B cell (primary cell): ENCODE measurements at regions not wholly inside any gene's neighbourhood (a gene's known extent, or its start where the extent isn't known, plus 50 kb on each side); places are given as distances from the start of the nearest gene placed in this dataset.

ENCODE experiments used
- ATAC-seq: fragments of 200-7000 bp; cut with Tn5 transposase; one replicate; pipeline ENCODE4 v1.10.0; 2021; ENCODE audit warnings: low read depth, mild to moderate bottlenecking, moderate number of reproducible peaks, moderate library complexity
- CTCF ChIA-PET: fragments of 350-600 bp; sonication (Branson Sonifier 250); formaldehyde crosslinking; loops from one replicate; lab custom pipeline; 2021; ENCODE audit warnings: antibody characterized with exemption, inconsistent platforms; lab: Charles Lee
- POLR2A ChIA-PET: fragments of 350-600 bp; sonication (Branson Sonifier 250); formaldehyde crosslinking; loops from one replicate; lab custom pipeline; 2021; ENCODE audit warnings: antibody characterized with exemption; lab: Charles Lee
- DNase-seq: peaks from one replicate; pipeline ENCODE4 v3.0.0; 2013
- H2AFZ ChIP-seq: 2 replicates; pipeline ENCODE4 v1.6.1; 2012; ENCODE audit warnings: mild to moderate bottlenecking, low read depth, low read length; ENCODE audit not compliant: insufficient read depth, poor library complexity, severe bottlenecking
- H3K27ac ChIP-seq, 2 donors: 1 replicate in 1 of 2; 2 replicates in 1 of 2; pipeline ENCODE4 v1.5.1; 2012 to 2013; ENCODE audit warnings: low read length in 2 of 2, mild to moderate bottlenecking in 2 of 2, moderate library complexity in 1 of 2
- H3K27me3 ChIP-seq, 4 experiments: fragments of 200-600 bp in 1 of 4; sonication (generic) in 1 of 4; replicated peaks in 1 of 4; 1 replicate in 2 of 4; 2 replicates in 2 of 4; pipeline versions ENCODE4 v1.6.1 to v1.7.0; 2013 to 2016; ENCODE audit warnings: low read length in 3 of 4, mild to moderate bottlenecking in 2 of 4, mixed read lengths in 1 of 4, moderate library complexity in 1 of 4; ENCODE audit not compliant: insufficient read depth in 4 of 4, control insufficient read depth in 3 of 4; ENCODE audit errors: control extremely low read depth in 1 of 4
- H3K36me3 ChIP-seq, 2 experiments: replicated peaks in 1 of 2; 1 replicate in 1 of 2; 2 replicates in 1 of 2; pipeline versions ENCODE4 v1.6.1 to v1.7.1; 2013; ENCODE audit warnings: low read length in 1 of 2; ENCODE audit not compliant: insufficient read depth in 2 of 2, control insufficient read depth in 1 of 2; ENCODE audit errors: control extremely low read depth in 1 of 2, extremely low read depth in 1 of 2
- H3K4me1 ChIP-seq, 2 donors: fragments of 200-600 bp in 1 of 2; sonication (generic) in 1 of 2; 1 replicate in 1 of 2; 2 replicates in 1 of 2; pipeline versions ENCODE4 v1.5.1 to v1.6.1; 2013 to 2017; ENCODE audit warnings: low read length in 2 of 2; ENCODE audit not compliant: control insufficient read depth in 2 of 2, insufficient read depth in 2 of 2
- H3K4me2 ChIP-seq: replicated peaks from 2 replicates; pipeline ENCODE3; 2012; ENCODE audit warnings: mild to moderate bottlenecking, low read depth, low read length; ENCODE audit not compliant: poor library complexity, severe bottlenecking
- H3K4me3 ChIP-seq, 5 experiments: fragments of 200-600 bp in 1 of 5; sonication (generic) in 1 of 5; 1 replicate in 3 of 5; 2 replicates in 2 of 5; pipeline versions ENCODE4 v1.5.1 to v1.7.0; 2011 to 2016; ENCODE audit warnings: low read length in 4 of 5, mild to moderate bottlenecking in 4 of 5, low read depth in 2 of 5, control low read depth in 1 of 5, moderate library complexity in 1 of 5; ENCODE audit not compliant: insufficient read depth in 1 of 5; ENCODE audit errors: control extremely low read depth in 1 of 5, extremely low read depth in 1 of 5
- H3K79me2 ChIP-seq: fragments of 200-600 bp; sonication (generic); one replicate; pipeline ENCODE4 v1.6.0; 2016; ENCODE audit warnings: low read length; ENCODE audit not compliant: control insufficient read depth, insufficient read depth
- H3K9ac ChIP-seq: fragments of 200-600 bp; sonication (generic); 2 replicates; pipeline ENCODE4 v1.6.1; 2017; ENCODE audit warnings: mild to moderate bottlenecking, low read length, moderate library complexity
- H3K9me3 ChIP-seq, 3 donors: one replicate each; pipeline versions ENCODE4 v1.6.1 to v1.7.1; 2013; ENCODE audit warnings: low read length in 2 of 3; ENCODE audit not compliant: control insufficient read depth in 2 of 3, insufficient read depth in 1 of 3; ENCODE audit errors: control extremely low read depth in 1 of 3
- H4K20me1 ChIP-seq: 2 replicates; pipeline ENCODE4 v1.6.0; 2012; ENCODE audit warnings: mild to moderate bottlenecking, low read length; ENCODE audit not compliant: insufficient read depth, control insufficient read depth, poor library complexity, severe bottlenecking
- H3K27ac Mint-ChIP-seq: one replicate; pipeline ENCODE4 v1.8.0; 2021; ENCODE audit warnings: mixed read lengths
- H3K27me3 Mint-ChIP-seq: one replicate; pipeline ENCODE4 v1.8.0; 2021; ENCODE audit warnings: mixed read lengths
- H3K4me1 Mint-ChIP-seq: one replicate; pipeline ENCODE4 v1.8.0; 2021; ENCODE audit warnings: mixed read lengths
- H3K4me3 Mint-ChIP-seq: one replicate; pipeline ENCODE4 v1.8.0; 2021; ENCODE audit warnings: mixed read lengths
- H3K9me3 Mint-ChIP-seq: one replicate; pipeline ENCODE4 v1.8.0; 2022; ENCODE audit warnings: mixed read lengths; ENCODE audit not compliant: insufficient read depth
- EZH2 ChIP-seq: IDR thresholded peaks from 2 replicates; pipeline ENCODE4 v1.6.1; 2012; ENCODE audit warnings: borderline replicate concordance, low read depth, mild to moderate bottlenecking, moderate library complexity, low read length; ENCODE audit not compliant: insufficient read depth, poor library complexity, severe bottlenecking
- WGBS: methylation state at CpG from one replicate; pipeline ENCODE4 v1.1.5; 2013; ENCODE audit warnings: missing lambda C conversion rate; ENCODE audit not compliant: insufficient coverage; 5-methylcytosine and 5-hydroxymethylcytosine counted together
- intact Hi-C: fragments of 100-400 bp; cut with micrococcal nuclease; formaldehyde crosslinking; loops from one replicate; pipeline ENCODE4 v1.10.0; 2022
- TF ChIP-seq, protein P1 (sequence below): fragments of 200-600 bp; IDR thresholded peaks from one replicate; pipeline ENCODE4 v1.8.0; 2022; ENCODE audit warnings: antibody characterized with exemption, mild to moderate bottlenecking

DNA sequence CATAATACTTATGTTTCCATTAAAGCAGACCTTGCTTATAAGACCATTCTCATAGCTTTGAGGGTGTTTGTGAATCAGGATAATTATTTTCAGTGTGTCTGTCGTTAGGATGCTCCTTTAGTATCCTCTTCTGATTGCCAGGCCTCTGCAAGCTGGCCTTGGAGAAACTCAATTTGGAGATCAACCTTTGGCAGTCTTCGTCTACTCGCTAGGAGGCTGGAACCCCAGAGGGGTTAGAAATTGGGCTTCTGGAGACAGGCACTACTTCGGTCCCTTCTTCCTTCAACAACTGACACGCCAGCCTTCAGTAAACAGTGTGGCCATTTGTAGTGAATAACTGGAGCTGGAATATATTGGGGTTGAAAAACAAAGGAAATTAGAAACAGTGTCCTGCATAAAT is 100.8 kb upstream of the CITED2 start:
- Mint-ChIP-seq H3K27ac (no peak overlapping the region), H3K27me3 (no peaks in the 10 kb centered on the region), H3K4me1 (no peaks in the 10 kb centered on the region), H3K9me3 (no peaks in the 10 kb centered on the region), H3K4me3 (no peak overlapping the region)
- Histone ChIP-seq H4K20me1 (no peaks in the 10 kb centered on the region), H3K4me2 (no peak overlapping the region), H3K27me3 (no peaks in the 10 kb centered on the region), H3K9me3 (no peaks in the 10 kb centered on the region), H3K4me1 (no peaks in the 10 kb centered on the region), H3K79me2 (no peaks in the 10 kb centered on the region), H3K27ac (no peak overlapping the region), H3K4me3 (no peak overlapping the region), H2AFZ (no peak overlapping the region), H3K36me3 (no peaks in the 10 kb centered on the region), H3K9ac (no peak overlapping the region)
- 100% methylated on average over 4 of the region's 5 CpGs for WGBS
- TF ChIP-seq, protein P1, sequence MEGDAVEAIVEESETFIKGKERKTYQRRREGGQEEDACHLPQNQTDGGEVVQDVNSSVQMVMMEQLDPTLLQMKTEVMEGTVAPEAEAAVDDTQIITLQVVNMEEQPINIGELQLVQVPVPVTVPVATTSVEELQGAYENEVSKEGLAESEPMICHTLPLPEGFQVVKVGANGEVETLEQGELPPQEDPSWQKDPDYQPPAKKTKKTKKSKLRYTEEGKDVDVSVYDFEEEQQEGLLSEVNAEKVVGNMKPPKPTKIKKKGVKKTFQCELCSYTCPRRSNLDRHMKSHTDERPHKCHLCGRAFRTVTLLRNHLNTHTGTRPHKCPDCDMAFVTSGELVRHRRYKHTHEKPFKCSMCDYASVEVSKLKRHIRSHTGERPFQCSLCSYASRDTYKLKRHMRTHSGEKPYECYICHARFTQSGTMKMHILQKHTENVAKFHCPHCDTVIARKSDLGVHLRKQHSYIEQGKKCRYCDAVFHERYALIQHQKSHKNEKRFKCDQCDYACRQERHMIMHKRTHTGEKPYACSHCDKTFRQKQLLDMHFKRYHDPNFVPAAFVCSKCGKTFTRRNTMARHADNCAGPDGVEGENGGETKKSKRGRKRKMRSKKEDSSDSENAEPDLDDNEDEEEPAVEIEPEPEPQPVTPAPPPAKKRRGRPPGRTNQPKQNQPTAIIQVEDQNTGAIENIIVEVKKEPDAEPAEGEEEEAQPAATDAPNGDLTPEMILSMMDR = no peak
- no peak for TF ChIP-seq EZH2
- intact Hi-C loops = no loop called here
- ATAC-seq (no peak), DNase-seq (no peak)
- ChIA-PET POLR2A (no interaction called here), CTCF (no interaction called here)

- no peak overlapping the region for H3K4me3 ChIP-seq
- no peak for DNase-seq
- 55% methylated on average over 5 of the region's 7 CpGs for WGBS
- no peaks in the 10 kb centered on the region for H3K27me3 Mint-ChIP-seq
- H4K20me1 ChIP-seq = no peaks in the 10 kb centered on the region
- H3K4me1 Mint-ChIP-seq = no peaks in the 10 kb centered on the region
- ChIA-PET CTCF (interaction anchor here (0.7 kb wide), 1 partner anchor 34 kb away, joined by 4 read pairs; no protein-coding TSS in a partner anchor), POLR2A (no interaction called here)
- H3K4me3 Mint-ChIP-seq = no peak overlapping the region
- H3K4me1 ChIP-seq = no peaks in the 10 kb centered on the region
- TF ChIP-seq, protein P1 = no peak
- TF ChIP-seq EZH2 = no peak
- H3K27ac Mint-ChIP-seq = no peak overlapping the region
- no peak overlapping the region for H2AFZ ChIP-seq
- intact Hi-C loops = no loop called here
- no peaks in the 10 kb centered on the region for H3K79me2 ChIP-seq
- no peaks in the 10 kb centered on the region for H3K27me3 ChIP-seq
- no peaks in the 10 kb centered on the region for H3K36me3 ChIP-seq
- H3K9ac ChIP-seq = no peak overlapping the region
- no peaks in the 10 kb centered on the region for H3K9me3 ChIP-seq
- ATAC-seq = no peak
- no peak overlapping the region for H3K27ac ChIP-seq
- H3K4me2 ChIP-seq = no peak overlapping the region
- H3K9me3 Mint-ChIP-seq = no peaks in the 10 kb centered on the region
Measured at GRCh38 chr6:139474145-139475108, 100.0 kb upstream of the CITED2 start.
